ENCODE measurements at regions not wholly inside any gene's neighbourhood (a gene's known extent, or its start where the extent isn't known, plus 50 kb on each side); places are given as distances from the start of the nearest gene placed in this dataset.

DNA sequence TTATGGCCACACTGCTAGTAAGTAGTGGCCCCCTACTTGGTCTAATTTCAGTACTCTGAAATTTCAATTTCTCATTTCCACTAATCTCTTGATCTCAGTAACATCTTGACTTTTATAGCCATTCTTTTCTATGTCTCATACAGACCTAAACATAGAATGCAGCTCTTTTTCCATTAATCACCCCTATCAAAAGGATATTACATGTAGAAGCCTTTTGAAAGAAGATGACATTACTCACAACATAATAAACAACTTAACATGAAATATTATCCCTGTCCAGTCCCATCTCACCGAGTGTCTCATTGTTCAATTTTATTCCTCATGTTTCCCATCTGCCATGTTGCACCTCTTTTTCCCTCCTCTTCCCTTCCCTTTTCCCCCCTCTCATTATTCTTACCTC lies 81.1 kb upstream of the KLHL13 start:
- H3K27ac ChIP-seq: no peak overlapping the region
- H3K4me3 ChIP-seq: no peak overlapping the region
- WGBS, 5 donors: 50 to 79% (median 75%) methylated on average over 1 of the region's 1 CpG
- peaks cover 0 to 3% (median 0%) of the 10 kb centered on the region in 3 donors for H3K27me3 ChIP-seq
- H3K36me3 ChIP-seq: no peaks in the 10 kb centered on the region
- DNase-seq: no peak
- TF ChIP-seq POLR2A (IDR thresholded peaks at IDR 0.05): no peak
- TF ChIP-seq EP300 (IDR thresholded peaks at IDR 0.05): no peak
- TF ChIP-seq, protein P1, sequence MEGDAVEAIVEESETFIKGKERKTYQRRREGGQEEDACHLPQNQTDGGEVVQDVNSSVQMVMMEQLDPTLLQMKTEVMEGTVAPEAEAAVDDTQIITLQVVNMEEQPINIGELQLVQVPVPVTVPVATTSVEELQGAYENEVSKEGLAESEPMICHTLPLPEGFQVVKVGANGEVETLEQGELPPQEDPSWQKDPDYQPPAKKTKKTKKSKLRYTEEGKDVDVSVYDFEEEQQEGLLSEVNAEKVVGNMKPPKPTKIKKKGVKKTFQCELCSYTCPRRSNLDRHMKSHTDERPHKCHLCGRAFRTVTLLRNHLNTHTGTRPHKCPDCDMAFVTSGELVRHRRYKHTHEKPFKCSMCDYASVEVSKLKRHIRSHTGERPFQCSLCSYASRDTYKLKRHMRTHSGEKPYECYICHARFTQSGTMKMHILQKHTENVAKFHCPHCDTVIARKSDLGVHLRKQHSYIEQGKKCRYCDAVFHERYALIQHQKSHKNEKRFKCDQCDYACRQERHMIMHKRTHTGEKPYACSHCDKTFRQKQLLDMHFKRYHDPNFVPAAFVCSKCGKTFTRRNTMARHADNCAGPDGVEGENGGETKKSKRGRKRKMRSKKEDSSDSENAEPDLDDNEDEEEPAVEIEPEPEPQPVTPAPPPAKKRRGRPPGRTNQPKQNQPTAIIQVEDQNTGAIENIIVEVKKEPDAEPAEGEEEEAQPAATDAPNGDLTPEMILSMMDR (IDR thresholded peaks at IDR 0.05): no peak
- no peak for TF ChIP-seq POLR2AphosphoS5 (IDR thresholded peaks at IDR 0.05)
- no peaks in the 10 kb centered on the region for H3K4me1 ChIP-seq
- no peaks in the 10 kb centered on the region for H3K9me3 ChIP-seq
- intact Hi-C loops (cut with DNase I; ENCODE audit: low total_unique reads): no loop called here

GRCh38 chrX:118198577-118198976 lies 82.0 kb upstream of the KLHL13 start:
- no peak overlapping the region for H3K4me3 ChIP-seq
- peaks cover 0 to 3% (median 0%) of the 10 kb centered on the region in 3 donors for H3K27me3 ChIP-seq
- TF ChIP-seq POLR2AphosphoS5 (IDR thresholded peaks at IDR 0.05): no peak
- no peak for TF ChIP-seq EP300 (IDR thresholded peaks at IDR 0.05)
- TF ChIP-seq, protein P1 (IDR thresholded peaks at IDR 0.05): no peak
- no peak for TF ChIP-seq POLR2A (IDR thresholded peaks at IDR 0.05)
- H3K27ac ChIP-seq: no peak overlapping the region
- intact Hi-C loops (cut with DNase I; ENCODE audit: low total_unique reads): no loop called here
- no peaks in the 10 kb centered on the region for H3K9me3 ChIP-seq
- H3K4me1 ChIP-seq: no peaks in the 10 kb centered on the region
- no peak for DNase-seq
- 59 to 87% (median 77%) methylated on average over 3 of the region's 3 CpGs for WGBS, 5 donors
- no peaks in the 10 kb centered on the region for H3K36me3 ChIP-seq

DNA sequence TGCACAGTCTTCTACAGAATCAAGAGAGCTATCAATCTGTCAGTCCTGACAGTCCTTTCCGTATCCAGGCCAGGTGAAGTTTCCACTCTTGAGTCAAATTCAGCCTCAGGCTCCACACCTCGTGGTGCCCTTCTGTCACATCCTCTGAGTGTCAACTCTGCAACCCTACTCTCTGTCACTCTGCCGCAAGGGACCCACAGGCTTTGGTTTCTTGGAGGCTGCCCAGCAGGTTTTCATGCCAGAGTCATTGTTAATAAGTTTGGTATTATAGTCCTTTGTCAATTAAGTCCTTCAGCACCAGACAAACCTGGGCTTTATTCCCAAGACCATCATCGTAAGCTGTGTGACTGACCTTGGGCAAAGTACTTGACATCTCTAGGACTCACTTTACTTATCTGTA lies 83.4 kb upstream of the KLHL13 start:
- no peak overlapping the region for H3K4me3 ChIP-seq
- intact Hi-C loops (cut with DNase I; ENCODE audit: low total_unique reads): no loop called here
- H3K9me3 ChIP-seq: no peaks in the 10 kb centered on the region
- no peak for DNase-seq
- H3K36me3 ChIP-seq: no peaks in the 10 kb centered on the region
- WGBS, 5 donors: 35 to 67% (median 58%) methylated on average over 4 of the region's 4 CpGs
- H3K27ac ChIP-seq: no peak overlapping the region
- H3K4me1 ChIP-seq: no peaks in the 10 kb centered on the region
- TF ChIP-seq, protein P1 (IDR thresholded peaks at IDR 0.05): no peak
- TF ChIP-seq POLR2AphosphoS5 (IDR thresholded peaks at IDR 0.05): no peak
- no peak for TF ChIP-seq POLR2A (IDR thresholded peaks at IDR 0.05)
- no peak for TF ChIP-seq EP300 (IDR thresholded peaks at IDR 0.05)
- H3K27me3 ChIP-seq: peaks cover 0 to 3% (median 0%) of the 10 kb centered on the region in 3 donors

- Histone ChIP-seq H3K4me3 (no peak overlapping the region), H3K36me3 (no peaks in the 10 kb centered on the region), H3K4me1 (peaks cover 0 to 10% (median 4%) of the 10 kb centered on the region in 4 donors), H3K27me3 (no peaks in the 10 kb centered on the region), H3K9me3 (no peaks in the 10 kb centered on the region), H3K27ac (no peak overlapping the region)
- intact Hi-C loops (cut with DNase I; ENCODE audit: low total_unique reads): no loop called here
- WGBS, 5 donors: 40 to 48% (median 43%) methylated on average over 8 of the region's 8 CpGs
- DNase-seq: peak in 1 of 2 donors; percentile 44
- TF ChIP-seq POLR2A (IDR thresholded peaks at IDR 0.05) (no peak), EP300 (IDR thresholded peaks at IDR 0.05) (no peak), POLR2AphosphoS5 (IDR thresholded peaks at IDR 0.05) (no peak)
- TF ChIP-seq, protein P1 (IDR thresholded peaks at IDR 0.05): no peak
These were observed 89.1 kb upstream of the KLHL13 start for GRCh38 chrX:118205421-118206395.

Measured in stomach (tissue), 8 donors.